PC-9 (cell line): ENCODE measurements at regions not wholly inside any gene's neighbourhood (a gene's known extent, or its start where the extent isn't known, plus 50 kb on each side); places are given as distances from the start of the nearest gene placed in this dataset.

Experiments
- BruUV-seq: library from RNA; stranded (reverse); fragments of 400-500 nt; replicated peaks from 2 replicates; lab custom pipeline; 2021; lab: Mats Ljungman, UMichigan
- CTCF ChIA-PET: fragments of 300-600 bp; sonication (Branson Sonifier 250); formaldehyde crosslinking; loops from one replicate; lab custom pipeline; 2022; ENCODE audit warnings: antibody characterized with exemption; lab: Charles Lee
- POLR2A ChIA-PET: fragments of 300-600 bp; sonication (Branson Sonifier 250); formaldehyde crosslinking; loops from one replicate; lab custom pipeline; 2022; ENCODE audit warnings: antibody characterized with exemption; ENCODE audit not compliant: unreplicated experiment; lab: Charles Lee
- DNase-seq, 2 experiments: peaks; one replicate each; pipeline versions ENCODE4 v3.0.0 to v3.0.0-alpha.2; 2015 to 2022; ENCODE audit warnings: mixed read lengths in 1 of 2
- H2AFZ ChIP-seq: fragments of 200-600 bp; sonication (generic); 2 replicates; pipeline ENCODE4 v1.8.1; 2017; ENCODE audit warnings: antibody characterized with exemption
- H3F3A ChIP-seq: fragments of 200-600 bp; sonication (generic); 2 replicates; pipeline ENCODE4 v1.8.1; 2017; ENCODE audit warnings: antibody characterized with exemption, mild to moderate bottlenecking, low read depth; ENCODE audit not compliant: insufficient read depth
- H3K27ac ChIP-seq: fragments of 200-600 bp; sonication (generic); 2 replicates; pipeline ENCODE4 v1.6.1; 2016; ENCODE audit warnings: mixed run types
- H3K27me3 ChIP-seq: fragments of 200-600 bp; sonication (generic); 2 replicates; pipeline ENCODE4 v1.6.1; 2016; ENCODE audit warnings: low read depth, mixed run types; ENCODE audit not compliant: insufficient read depth
- H3K36me3 ChIP-seq: fragments of 200-600 bp; sonication (generic); 2 replicates; pipeline ENCODE4 v1.6.1; 2016; ENCODE audit warnings: low read depth, mixed run types
- H3K4me1 ChIP-seq: fragments of 200-600 bp; sonication (generic); replicated peaks from 2 replicates; pipeline ENCODE4 v1.6.1; 2016; ENCODE audit warnings: mixed run types; ENCODE audit not compliant: insufficient read depth
- H3K4me2 ChIP-seq: fragments of 200-600 bp; sonication (generic); 2 replicates; pipeline ENCODE4 v1.6.1; 2017; ENCODE audit warnings: mixed run types
- H3K4me3 ChIP-seq: fragments of 200-600 bp; sonication (generic); 2 replicates; pipeline ENCODE4 v1.6.1; 2016; ENCODE audit warnings: mixed run types
- H3K79me2 ChIP-seq: fragments of 200-600 bp; sonication (generic); 2 replicates; pipeline ENCODE4 v1.6.1; 2017; ENCODE audit warnings: low read depth, mixed run types
- H3K9me2 ChIP-seq: fragments of 200-600 bp; sonication (generic); 2 replicates; pipeline ENCODE4 v1.8.1; 2017; ENCODE audit warnings: mild to moderate bottlenecking; ENCODE audit not compliant: insufficient read depth
- H3K9me3 ChIP-seq: fragments of 200-600 bp; sonication (generic); 2 replicates; pipeline ENCODE4 v1.8.1; 2016; ENCODE audit warnings: low read depth; ENCODE audit not compliant: insufficient read depth
- H4K20me1 ChIP-seq: fragments of 200-600 bp; sonication (generic); 2 replicates; pipeline ENCODE4 v1.8.1; 2017; ENCODE audit not compliant: insufficient read depth
- EZH2 ChIP-seq: fragments of 200-600 bp; sonication (generic); IDR thresholded peaks from 2 replicates; pipeline ENCODE4 v1.8.0; 2017; ENCODE audit warnings: antibody characterized with exemption, low read depth
- intact Hi-C: fragments of 100-400 bp; cut with micrococcal nuclease; formaldehyde crosslinking; loops from one replicate; pipeline ENCODE4 v1.10.0; 2022; ENCODE audit not compliant: unreplicated experiment
- TF ChIP-seq, protein P1 (sequence below): fragments of 200-600 bp; sonication (generic); conservative IDR thresholded peaks from 2 replicates; pipeline ENCODE4 v1.6.1; 2017; ENCODE audit warnings: mixed run types, antibody characterized with exemption, mild to moderate bottlenecking, moderate library complexity

DNA sequence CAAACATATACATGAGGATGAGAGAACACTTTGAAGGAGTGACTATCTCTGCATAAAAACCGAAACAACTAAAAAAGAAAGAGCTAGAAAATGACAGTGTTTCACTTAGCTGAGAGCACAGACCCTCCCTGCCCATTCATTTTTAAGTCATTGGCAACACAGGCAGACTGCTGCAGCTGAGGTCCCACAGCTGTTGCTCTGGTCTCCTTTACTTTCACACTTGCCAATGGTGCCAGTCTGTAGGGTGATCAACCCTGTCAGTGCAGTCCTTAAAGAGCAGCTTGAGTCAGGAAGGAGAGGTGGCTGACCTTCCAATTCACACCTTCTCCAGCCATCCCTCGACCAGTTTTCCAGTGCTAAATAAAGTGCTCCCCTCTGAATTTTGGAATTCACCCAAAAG is 508.3 kb upstream of the CCNG1 start:
- Histone ChIP-seq H4K20me1 (no peaks in the 10 kb centered on the region), H3K79me2 (no peaks in the 10 kb centered on the region), H3K4me1 (no peaks in the 10 kb centered on the region), H2AFZ (no peak overlapping the region), H3K4me2 (no peak overlapping the region), H3K4me3 (no peak overlapping the region), H3K36me3 (no peaks in the 10 kb centered on the region), H3K9me2 (no peaks in the 10 kb centered on the region), H3K27me3 (no peaks in the 10 kb centered on the region), H3F3A (no peaks in the 10 kb centered on the region), H3K27ac (no peak overlapping the region), H3K9me3 (no peaks in the 10 kb centered on the region)
- TF ChIP-seq, protein P1, sequence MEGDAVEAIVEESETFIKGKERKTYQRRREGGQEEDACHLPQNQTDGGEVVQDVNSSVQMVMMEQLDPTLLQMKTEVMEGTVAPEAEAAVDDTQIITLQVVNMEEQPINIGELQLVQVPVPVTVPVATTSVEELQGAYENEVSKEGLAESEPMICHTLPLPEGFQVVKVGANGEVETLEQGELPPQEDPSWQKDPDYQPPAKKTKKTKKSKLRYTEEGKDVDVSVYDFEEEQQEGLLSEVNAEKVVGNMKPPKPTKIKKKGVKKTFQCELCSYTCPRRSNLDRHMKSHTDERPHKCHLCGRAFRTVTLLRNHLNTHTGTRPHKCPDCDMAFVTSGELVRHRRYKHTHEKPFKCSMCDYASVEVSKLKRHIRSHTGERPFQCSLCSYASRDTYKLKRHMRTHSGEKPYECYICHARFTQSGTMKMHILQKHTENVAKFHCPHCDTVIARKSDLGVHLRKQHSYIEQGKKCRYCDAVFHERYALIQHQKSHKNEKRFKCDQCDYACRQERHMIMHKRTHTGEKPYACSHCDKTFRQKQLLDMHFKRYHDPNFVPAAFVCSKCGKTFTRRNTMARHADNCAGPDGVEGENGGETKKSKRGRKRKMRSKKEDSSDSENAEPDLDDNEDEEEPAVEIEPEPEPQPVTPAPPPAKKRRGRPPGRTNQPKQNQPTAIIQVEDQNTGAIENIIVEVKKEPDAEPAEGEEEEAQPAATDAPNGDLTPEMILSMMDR = no peak
- TF ChIP-seq EZH2 = no peak
- CTCF ChIA-PET = no interaction called here
- no peak for DNase-seq
- no TSS peak for BruUV-seq
- POLR2A ChIA-PET = no interaction called here
- intact Hi-C loops = no loop called here

DNA sequence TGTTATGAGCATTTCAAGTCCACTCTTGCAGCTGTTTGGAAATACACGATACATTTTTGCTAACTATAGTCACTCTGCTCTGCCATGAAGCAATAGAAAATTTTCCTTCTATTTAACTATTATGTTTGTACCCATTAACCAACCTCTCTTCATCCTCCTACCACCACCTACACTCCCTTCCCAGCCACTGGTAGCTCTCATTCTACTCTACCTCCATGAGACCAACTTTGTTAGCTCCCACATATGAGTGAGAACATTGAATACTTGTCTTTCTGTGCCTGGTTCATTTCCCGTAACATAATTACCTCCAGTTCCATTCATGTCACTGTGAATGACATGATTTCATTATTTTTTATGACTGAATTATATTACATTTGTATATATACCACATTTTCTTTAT is 505.9 kb upstream of the CCNG1 start:
- no peaks in the 10 kb centered on the region for H4K20me1 ChIP-seq
- H3K4me2 ChIP-seq = no peak overlapping the region
- ChIA-PET POLR2A (no interaction called here), CTCF (no interaction called here)
- no peaks in the 10 kb centered on the region for H3F3A ChIP-seq
- H3K9me3 ChIP-seq = no peaks in the 10 kb centered on the region
- DNase-seq = no peak
- no peaks in the 10 kb centered on the region for H3K79me2 ChIP-seq
- no peak overlapping the region for H3K27ac ChIP-seq
- no peaks in the 10 kb centered on the region for H3K4me1 ChIP-seq
- intact Hi-C loops = no loop called here
- no peak overlapping the region for H2AFZ ChIP-seq
- TF ChIP-seq, protein P1 = no peak
- no peak for TF ChIP-seq EZH2
- no TSS peak for BruUV-seq
- H3K36me3 ChIP-seq = no peaks in the 10 kb centered on the region
- H3K4me3 ChIP-seq = no peak overlapping the region
- no peaks in the 10 kb centered on the region for H3K9me2 ChIP-seq
- no peaks in the 10 kb centered on the region for H3K27me3 ChIP-seq

DNA sequence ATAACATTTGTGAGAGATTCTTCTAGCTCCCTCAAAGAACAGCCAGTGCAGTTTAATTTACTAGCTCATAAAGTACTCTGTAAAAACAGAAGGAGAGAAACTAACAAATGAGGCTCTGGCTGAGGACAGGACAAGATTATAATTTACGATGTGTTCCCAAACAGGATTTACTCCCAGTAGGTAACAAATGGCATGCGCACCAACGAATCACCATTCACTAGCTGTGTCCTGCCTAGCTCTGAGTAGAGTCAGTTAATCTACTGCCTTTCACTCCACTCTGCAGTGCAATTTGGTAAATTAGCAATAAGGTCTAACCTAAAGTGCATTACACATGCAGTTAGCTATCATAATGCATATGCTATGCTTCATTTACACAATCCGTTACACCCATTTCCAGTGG is 497.4 kb upstream of the CCNG1 start:
- no peaks in the 10 kb centered on the region for H3K79me2 ChIP-seq
- CTCF ChIA-PET = no interaction called here
- H3K27ac ChIP-seq = no peak overlapping the region
- H4K20me1 ChIP-seq = 0 out of 2 replicates have a peak, but pooled peaks cover 3% of the 10 kb centered on the region
- H3K36me3 ChIP-seq = no peaks in the 10 kb centered on the region
- H3K4me1 ChIP-seq = no peaks in the 10 kb centered on the region
- no peak for DNase-seq
- no peaks in the 10 kb centered on the region for H3F3A ChIP-seq
- H3K4me2 ChIP-seq = no peak overlapping the region
- no peaks in the 10 kb centered on the region for H3K9me3 ChIP-seq
- intact Hi-C loops = no loop called here
- H3K9me2 ChIP-seq = no peaks in the 10 kb centered on the region
- H2AFZ ChIP-seq = no peak overlapping the region
- H3K27me3 ChIP-seq = no peaks in the 10 kb centered on the region
- no peak overlapping the region for H3K4me3 ChIP-seq
- no TSS peak for BruUV-seq
- POLR2A ChIA-PET = no interaction called here
- TF ChIP-seq, protein P1 = no peak
- no peak for TF ChIP-seq EZH2
